GM18507 (cell line): ENCODE measurements at regions not wholly inside any gene's neighbourhood (a gene's known extent, or its start where the extent isn't known, plus 50 kb on each side); places are given as distances from the start of the nearest gene placed in this dataset.
"Not testable (repeated sequence)": the region's sequence is repeated elsewhere in the genome, so short reads cannot be mapped to it uniquely, and the experiment has no call there.

ENCODE experiments used
- DNase-seq: peaks from one replicate; pipeline ENCODE4 v3.0.0; 2011; ENCODE audit warnings: low read depth; ENCODE audit not compliant: insufficient read length; ENCODE audit errors: extremely low spot score
- FAIRE-seq: peaks from 2 replicates; lab custom pipeline; 2011; peaks lifted over from hg19 to GRCh38; lab: Jason Lieb, UNC

DNA sequence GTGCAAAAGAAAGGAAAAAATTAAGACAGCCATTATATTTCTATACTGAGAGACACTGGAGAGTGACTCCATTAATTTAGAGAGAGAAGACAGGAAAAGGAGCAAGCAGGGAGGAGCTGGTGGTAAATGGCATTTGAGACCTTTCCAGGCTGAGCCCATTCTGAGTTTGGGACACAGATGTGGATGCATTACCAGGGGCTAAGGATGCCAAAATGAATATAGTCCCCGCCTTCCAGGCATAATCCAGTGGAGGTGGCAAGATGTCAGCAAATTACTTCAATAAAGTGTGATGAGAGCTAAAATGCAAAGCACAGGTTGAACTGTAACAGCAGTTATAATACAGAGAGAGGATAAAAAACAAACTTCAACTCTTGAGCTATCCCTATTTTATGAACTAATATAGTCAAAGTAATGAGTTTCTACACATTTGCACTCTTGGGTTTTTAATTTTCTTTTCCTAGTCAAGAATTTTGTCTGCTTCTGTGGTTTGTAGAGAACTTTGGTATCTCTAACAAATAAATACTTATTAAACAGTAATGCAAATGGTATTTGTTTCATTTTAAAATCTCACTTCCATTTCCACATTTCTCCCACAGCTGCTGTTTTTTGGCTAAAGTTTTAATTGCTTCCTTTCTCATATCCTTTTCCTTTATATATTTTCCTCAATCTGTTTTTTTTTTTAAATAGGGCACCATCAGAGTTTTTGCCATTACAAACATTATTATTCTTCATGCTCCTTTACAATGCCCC, 228.2 kb upstream of the KCNK2 start:
- no peak for DNase-seq

DNA sequence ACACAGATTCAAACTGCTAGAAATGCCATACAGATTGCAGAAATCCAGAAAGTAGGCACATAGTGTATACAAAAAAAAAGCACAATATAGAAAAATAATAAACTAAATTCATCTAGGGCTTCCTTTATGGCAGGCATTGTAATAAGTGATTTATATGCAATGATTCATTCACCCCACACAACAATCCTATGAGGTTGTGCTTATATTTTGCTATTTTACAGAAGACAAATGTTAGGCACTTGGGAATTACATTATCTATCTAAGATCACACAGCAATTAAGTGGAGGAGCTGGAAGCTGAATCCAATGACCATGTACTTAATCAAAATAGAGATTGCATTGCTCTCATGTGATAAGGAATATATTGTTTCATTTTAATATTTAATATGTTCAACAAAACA, 225.7 kb upstream of the KCNK2 start:
- no peak for FAIRE-seq
- no peak for DNase-seq

More for the DNA sequence above, 228.2 kb upstream of the KCNK2 start:
- no peak for FAIRE-seq

DNA sequence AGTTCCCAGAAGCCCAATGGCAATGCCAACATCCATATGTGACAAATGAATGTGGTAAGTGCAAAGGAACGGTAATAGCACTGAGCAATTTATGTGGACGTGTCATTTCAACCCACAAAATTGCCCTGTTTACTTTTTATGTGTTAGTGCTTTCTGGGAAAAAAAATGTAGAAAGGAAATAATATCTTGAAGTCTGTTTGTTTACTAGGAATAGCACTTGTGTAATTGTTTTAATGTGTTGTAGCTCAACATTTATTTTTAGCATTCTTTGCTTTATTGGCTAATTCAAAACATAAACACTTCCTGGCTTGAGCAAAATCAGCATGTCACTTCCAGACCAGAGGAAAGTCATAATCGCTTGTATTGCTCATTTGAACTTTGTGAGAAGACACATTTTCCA, 224.8 kb upstream of the KCNK2 start:
- FAIRE-seq (no peak), DNase-seq (no peak)

DNA sequence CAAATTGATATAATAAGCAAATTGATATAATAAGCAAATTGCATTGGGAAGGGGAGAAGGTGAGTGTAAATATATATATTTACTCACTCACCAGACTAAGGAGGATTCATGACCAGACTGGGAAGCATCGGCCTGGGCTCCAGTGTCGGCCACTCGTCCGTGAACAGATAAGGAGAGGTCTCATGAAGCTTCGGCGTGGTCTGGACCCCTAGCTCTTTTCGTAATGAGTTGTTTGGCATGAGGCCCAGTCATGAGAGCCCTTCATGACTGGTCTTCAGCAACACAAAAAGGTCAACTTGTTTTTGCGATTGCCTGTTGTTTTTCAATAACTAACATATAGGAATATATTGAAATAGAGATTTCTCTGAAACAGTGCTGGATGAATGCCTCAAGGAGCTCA, 222.9 kb upstream of the KCNK2 start:
- no peak for FAIRE-seq
- no peak for DNase-seq

DNA sequence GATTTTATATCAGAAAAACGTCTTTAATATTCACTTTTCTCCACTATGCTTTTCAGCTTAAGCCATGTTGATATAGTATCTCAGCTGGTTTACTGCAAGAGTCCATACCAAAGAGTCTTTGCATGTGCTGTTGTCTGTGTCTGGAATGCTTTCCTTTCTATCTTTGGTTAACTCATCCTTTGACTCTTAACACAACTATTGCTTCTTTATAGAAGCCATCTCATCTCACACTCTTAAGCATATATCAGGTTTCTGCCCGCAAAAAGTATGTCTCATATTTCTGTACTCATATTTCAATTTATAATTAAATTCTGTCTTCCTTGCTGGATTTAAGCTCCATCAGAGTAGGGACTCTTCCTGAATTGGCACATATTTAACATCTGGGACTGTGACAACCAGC, 220.9 kb upstream of the KCNK2 start:
- FAIRE-seq = no peak

DNA sequence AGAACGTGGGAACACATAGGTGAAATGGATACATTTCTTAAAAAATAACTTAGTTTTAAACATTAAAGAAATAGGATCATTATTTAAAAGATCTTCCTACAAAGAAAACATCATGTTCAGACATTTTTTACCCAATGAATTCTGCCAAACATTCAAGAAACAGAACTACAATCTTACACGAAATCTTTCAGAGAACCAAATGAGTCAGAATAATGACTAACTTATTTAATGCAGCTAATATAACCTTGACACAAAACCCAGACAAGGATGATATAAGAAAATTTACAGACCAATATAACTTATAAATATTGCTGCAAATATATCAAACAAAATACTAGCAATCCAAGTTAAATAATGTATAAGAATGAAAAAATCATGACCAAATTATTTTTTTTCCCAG, 220.1 kb upstream of the KCNK2 start:
- FAIRE-seq = no peak

More for the DNA sequence above, 220.9 kb upstream of the KCNK2 start:
- DNase-seq = no peak

DNA sequence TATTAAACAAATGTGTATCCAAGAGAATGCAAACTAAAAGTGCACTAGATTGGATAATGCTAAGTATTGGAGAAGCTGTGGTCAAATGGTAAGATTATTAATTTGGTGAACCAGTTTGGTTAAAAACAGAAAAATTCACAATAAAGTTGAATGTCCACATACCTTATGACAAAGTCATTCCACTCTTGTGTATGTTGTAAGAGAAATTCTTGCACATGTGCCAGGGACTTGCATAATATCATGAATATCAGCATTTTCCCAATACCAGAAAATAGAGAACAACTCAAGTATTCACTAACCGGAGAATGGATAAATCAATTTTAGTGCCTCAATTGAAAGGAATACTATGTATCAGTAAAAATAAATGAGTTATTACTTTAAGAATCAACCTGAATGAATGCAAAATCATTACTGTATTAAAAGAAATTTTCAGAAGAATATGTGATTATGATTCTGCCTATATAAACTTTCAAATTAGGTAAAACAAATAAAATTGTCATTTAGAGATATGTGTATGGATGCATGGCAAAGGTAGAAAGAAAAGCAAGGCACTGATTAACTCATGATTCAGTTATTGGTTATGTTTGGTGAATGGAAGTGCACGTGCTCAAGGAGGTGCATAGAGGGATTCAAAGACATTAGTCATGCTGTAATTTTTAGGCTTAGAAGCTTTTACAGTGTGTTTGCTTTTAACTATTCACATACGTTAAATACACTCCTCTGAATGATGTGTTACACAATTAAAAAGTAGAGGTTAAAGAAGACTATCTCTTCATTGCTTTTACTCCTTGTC, 217.4 kb upstream of the KCNK2 start:
- no peak for FAIRE-seq
- DNase-seq = no peak

More for the DNA sequence above, 220.1 kb upstream of the KCNK2 start:
- DNase-seq = no peak

DNA sequence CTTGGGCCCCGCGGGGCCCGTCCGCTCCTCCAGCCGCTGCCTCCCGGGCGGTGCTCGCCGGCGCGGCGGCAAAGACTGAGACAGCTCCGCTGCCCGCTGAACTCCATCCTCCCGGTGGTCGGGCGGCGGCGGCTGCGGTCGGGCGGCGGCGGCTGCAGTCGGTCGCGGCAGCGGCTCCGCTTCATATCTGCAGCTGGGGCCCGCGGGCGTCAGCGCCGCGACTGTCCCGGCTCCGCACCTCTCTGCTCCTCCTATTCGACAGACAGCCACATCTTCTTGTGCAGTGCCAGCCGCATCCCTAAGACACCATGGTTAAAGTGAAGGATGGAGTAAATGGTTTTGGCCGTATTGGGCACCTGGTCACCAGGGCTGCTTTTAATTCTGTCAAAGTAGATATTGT, 212.1 kb upstream of the KCNK2 start:
- not testable (repeated sequence) for FAIRE-seq, DNase-seq

DNA sequence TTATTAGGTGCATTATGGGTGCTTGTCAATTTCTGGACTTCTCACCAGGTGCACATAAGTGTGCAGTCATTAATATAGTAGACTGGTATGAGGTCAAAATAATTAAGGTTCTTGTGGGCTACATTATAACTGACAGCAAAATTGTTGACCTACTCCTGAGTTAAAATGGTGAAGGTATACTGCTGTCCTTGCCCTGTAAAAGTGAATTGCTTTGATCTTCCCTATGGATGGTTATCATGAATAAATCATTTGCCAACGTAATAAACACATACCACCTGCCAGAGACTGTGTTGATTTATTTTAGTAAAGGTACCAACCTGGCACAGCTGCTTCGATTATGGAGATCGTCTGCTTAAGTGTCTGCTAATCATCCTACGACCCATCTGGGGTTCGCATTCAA, 201.6 kb upstream of the KCNK2 start:
- FAIRE-seq (no peak), DNase-seq (no peak)

DNA sequence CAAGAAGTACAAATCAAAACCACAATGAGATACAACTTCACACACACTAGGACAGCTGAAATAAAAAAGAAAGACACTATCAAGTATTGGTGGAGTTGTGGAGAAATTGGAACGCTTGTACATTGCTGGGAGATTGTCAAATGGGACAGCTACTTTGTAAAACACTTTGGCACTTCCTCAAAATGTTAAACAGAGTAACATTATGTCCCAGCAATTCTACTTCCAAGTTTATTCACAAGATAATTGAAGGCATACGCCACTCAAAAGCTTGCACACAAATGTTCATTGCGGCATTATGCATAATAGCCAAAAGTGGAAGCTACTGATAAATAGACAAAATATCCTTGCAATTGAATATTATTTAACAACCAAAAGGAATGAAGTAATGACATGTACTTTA, 199.9 kb upstream of the KCNK2 start:
- FAIRE-seq (no peak), DNase-seq (no peak)

DNA sequence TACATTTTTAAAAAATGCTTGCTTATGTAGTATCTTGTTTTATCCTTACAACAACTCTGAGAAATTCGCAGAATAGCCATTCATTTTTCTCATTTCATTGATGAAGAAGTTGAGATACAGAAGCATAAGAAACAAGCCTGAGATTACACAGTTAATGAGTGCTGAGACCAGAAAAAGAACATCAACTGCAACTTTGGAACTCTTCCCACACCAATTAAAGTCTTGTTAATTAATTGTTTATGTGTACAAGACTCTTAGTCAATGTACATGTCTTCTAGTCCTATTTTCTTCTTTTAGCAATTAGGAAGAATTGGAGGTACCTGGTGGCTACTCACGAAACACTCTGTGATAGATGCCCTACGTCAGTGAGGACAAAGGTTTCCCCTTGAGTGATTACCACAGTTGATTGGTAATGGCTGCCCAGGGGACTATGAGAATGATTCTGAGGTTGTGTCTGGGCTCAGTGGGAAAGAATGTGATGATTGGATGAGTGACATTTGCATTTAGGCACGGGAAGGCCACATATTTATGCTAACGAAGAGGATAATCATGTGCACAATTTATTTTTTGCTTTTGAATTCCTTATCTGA, 187.4 kb upstream of the KCNK2 start:
- FAIRE-seq = no peak
- DNase-seq = no peak

DNA sequence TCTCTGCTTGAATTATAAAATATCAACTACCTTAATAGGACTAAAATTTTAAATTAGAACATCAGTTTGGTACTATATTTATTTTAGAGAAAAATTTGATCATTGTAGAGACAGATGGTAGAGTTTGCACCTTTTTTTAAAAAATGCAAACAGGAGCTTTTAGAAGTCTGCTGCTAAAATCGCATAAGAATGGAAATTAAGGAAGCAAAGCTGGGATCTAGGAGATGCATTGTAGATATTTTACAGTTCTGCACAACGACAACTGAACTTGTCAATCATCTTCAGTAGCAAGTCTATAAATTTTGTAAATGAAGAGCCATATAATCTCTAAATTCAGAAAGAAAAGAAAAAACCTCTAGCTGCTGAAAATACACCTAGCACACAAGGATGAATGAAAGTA, 185.6 kb upstream of the KCNK2 start:
- DNase-seq = no peak
- FAIRE-seq = no peak

DNA sequence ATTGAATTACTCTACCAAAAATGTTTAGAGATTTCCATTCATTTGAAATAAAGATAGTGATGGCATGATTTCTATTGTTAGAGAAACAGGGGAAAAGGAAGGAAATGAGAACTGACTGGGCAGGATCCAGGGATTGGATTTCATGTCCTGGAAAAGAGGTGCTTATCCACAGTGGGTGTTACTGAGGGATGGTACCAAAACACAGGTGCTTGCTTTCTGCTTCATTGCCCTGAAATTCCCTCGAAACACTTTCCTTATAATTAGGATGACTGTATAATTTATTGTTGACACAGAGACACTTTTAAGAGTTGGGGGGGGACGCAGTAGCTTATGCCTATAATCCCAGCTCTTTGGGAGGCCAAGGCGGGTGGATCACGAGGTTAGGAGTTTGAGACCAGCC, 185.0 kb upstream of the KCNK2 start:
- DNase-seq (no peak), FAIRE-seq (no peak)

DNA sequence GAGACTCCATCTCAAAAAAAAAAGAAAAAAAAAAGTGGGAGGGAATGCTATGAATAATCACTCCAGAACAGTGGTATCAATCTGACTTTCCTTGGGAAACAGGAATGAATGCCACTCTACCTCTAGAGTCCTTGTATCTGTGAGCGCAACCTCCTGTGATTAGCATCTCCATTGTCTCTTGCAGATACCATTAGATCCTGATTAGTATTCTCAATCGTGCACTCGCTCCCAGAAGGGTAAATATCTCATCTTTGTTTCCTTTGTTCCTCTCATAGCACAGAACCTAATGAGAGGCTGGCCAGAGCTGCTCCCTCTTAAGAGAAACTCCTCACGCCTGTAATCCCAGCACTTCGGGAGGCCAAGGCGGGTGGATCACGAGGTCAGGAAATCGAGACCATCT, 184.4 kb upstream of the KCNK2 start:
- FAIRE-seq (no peak), DNase-seq (no peak)

DNA sequence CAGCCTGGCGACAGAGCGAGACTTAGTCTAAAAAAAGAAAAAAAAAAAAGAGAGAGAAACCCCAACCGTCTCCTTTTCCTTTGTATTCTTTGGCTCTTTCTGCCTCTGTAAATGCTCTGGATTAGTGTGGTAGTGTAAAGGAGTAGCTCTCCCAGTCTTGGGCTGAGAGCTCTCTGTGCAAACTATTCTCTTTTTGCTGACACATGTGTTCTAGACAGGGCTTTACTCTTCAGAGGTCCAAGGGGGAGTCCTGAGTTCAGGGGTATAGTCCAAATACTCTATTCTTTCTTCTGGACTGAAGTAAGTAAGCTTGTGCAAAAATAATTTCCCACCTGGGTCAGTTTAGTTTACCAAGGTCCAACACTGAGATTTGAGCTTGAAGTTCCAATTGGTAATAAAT, 183.8 kb upstream of the KCNK2 start:
- DNase-seq (no peak), FAIRE-seq (no peak)

DNA sequence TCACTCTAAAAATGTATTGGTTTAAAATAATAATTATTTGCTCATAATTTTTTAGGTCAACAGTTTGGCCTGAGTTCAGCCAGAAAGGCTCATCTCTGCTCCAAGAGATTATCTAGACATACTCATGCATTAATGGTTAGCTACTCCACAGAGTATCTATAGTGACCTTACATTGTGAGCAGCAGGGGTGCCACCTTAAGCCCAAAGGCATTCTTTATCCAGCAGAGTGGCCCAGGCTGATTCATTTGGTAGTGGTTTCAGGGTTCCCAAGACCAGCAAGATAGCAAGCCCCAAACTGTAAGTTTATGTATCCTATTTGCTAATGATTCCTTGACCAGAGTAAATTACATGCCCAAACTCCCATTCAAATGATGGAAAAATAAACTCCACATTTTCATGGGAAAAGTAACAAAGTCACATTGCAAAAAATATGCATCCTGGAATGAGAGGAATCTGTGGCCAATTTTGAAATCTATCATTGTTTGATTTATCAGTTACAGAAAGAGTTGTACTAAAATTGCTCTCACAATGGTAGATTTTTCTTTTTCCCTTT, 182.6 kb upstream of the KCNK2 start:
- DNase-seq (no peak), FAIRE-seq (no peak)

DNA sequence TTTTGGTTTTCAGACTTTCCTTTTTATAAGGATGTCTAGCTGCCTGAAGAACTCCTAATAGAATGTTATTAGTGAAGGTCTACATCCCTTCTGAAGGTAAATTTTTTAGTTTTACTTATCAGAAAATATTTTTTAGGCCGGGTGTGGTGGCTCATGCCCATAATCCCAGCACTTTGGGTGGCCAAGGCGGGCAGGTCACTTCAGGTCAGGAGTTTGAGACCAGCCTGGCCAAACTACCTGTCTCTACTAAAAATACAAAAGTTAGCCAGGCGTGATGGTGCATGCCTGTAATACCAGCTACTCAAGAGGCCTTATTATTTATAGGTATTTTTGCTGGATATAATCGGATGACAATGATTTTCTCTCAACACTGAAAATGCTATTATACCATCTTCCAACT, 181.9 kb upstream of the KCNK2 start:
- no peak for FAIRE-seq

DNA sequence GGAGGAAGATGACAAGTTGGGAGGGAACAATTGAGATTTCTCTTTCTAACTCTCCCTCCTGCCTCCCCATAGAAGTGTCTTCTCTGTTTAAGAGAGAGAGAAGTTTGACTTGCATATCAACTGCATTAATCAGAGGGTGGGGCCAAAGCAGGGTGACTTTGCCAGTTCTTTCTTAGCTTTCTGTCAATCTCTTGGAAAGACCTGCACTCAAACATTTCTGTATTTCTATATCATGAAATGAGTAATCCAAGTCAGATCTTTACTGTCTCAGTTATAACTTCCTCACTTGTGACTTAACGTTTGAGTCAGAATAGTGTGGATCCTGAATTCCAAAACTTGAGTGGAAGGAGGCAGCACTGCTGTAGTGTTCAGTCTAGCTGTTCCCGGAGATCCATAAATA, 180.8 kb upstream of the KCNK2 start:
- no peak for FAIRE-seq
- DNase-seq = no peak

More for the DNA sequence above, 181.9 kb upstream of the KCNK2 start:
- no peak for DNase-seq

DNA sequence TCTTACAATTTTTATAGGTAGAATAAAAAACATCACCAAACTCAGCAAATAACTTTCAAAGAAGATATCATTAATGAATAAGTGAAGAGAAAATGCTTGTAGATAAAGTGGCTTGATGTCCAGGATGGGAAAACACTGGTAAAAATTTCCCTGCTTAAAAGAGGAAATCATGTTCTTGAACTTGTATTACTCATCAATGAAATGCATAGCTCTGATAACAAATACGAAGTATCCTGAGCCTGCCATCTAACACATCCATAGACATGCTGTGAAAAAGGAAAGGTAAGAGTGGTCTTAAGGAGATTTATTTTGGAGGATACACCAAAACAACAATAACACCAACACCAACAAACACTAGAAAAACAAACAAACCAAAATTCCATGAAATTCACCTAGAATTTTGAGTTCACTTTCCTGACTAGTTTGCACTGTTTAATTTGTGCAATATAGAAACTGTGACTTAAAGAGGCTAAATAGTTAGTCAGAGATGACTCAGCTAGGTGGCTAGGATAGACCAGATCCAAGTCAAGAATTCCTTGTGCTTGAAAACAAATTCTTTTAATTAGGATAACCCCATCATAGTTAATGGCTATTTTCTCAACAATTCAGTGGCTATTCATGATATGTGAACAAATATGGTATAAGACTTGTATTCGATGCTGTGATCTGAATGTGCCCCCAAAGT, 179.8 kb upstream of the KCNK2 start:
- DNase-seq = no peak
- FAIRE-seq = no peak

DNA sequence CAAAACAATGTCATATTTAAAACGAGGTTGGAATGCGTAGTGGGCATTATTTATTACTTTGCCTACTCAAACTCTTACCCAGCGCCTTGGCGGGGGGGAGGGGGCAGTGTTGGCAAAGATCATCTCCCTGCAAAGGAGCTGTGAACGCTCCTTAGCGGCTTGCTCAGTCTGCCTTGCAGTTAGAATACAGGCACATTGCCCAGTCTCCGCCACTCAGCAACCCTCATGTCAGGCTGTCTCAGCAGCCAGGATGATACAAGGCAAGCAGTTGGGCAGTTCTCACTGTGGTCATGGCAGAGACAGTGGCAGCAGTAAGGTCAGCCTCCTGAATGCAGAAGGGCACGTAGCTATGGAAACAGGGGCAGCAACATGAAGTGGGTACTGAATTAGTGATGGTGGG, 170.4 kb upstream of the KCNK2 start:
- no peak for FAIRE-seq

More for the DNA sequence above, 170.4 kb upstream of the KCNK2 start:
- DNase-seq = no peak
